Astrocyte (in vitro differentiated cells and primary cell): ENCODE measurements at regions not wholly inside any gene's neighbourhood (a gene's known extent, or its start where the extent isn't known, plus 50 kb on each side); places are given as distances from the start of the nearest gene placed in this dataset.

ENCODE experiments used
- DNase-seq: peaks from one replicate; pipeline ENCODE4 v3.0.0-alpha.2; 2010; ENCODE audit warnings: low read depth
- FAIRE-seq: peaks from 2 replicates; lab custom pipeline; 2011; peaks lifted over from hg19 to GRCh38; lab: Jason Lieb, UNC
- H2AFZ ChIP-seq: 2 replicates; pipeline ENCODE4 v1.6.0; 2012; ENCODE audit warnings: low read depth, low read length, inconsistent platforms
- H3K27ac ChIP-seq: 2 replicates; pipeline ENCODE4 v1.5.1; 2011; ENCODE audit warnings: low read depth, low read length, inconsistent platforms
- H3K27me3 ChIP-seq: 2 replicates; pipeline ENCODE4 v1.6.0; 2011; ENCODE audit warnings: low read length, inconsistent platforms; ENCODE audit not compliant: insufficient read depth
- H3K36me3 ChIP-seq: 2 replicates; pipeline ENCODE4 v1.5.1; 2011; ENCODE audit warnings: low read length, inconsistent platforms; ENCODE audit not compliant: insufficient read depth
- H3K4me1 ChIP-seq: 2 replicates; pipeline ENCODE4 v1.5.1; 2011; ENCODE audit warnings: low read length, inconsistent platforms; ENCODE audit not compliant: insufficient read depth
- H3K4me2 ChIP-seq: 2 replicates; pipeline ENCODE4 v1.6.0; 2012; ENCODE audit warnings: low read length, inconsistent platforms
- H3K4me3 ChIP-seq: 2 replicates; pipeline ENCODE4 v1.5.1; 2011; ENCODE audit warnings: low read depth, mild to moderate bottlenecking, low read length, inconsistent platforms; ENCODE audit not compliant: insufficient read depth
- H3K79me2 ChIP-seq: 2 replicates; pipeline ENCODE4 v1.6.0; 2012; ENCODE audit warnings: mild to moderate bottlenecking, low read length, inconsistent platforms; ENCODE audit not compliant: insufficient read depth
- H3K9ac ChIP-seq: 2 replicates; pipeline ENCODE4 v1.6.0; 2012; ENCODE audit warnings: mild to moderate bottlenecking, low read length, inconsistent platforms
- H3K9me3 ChIP-seq: 2 replicates; pipeline ENCODE4 v1.5.1; 2012; ENCODE audit warnings: low read depth, mild to moderate bottlenecking, low read length, inconsistent platforms; ENCODE audit not compliant: insufficient read depth
- H4K20me1 ChIP-seq: 2 replicates; pipeline ENCODE4 v1.6.0; 2012; ENCODE audit warnings: low read length, inconsistent platforms; ENCODE audit not compliant: insufficient read depth
- H3K27ac Mint-ChIP-seq: one replicate; pipeline ENCODE4 v1.8.0; 2021; ENCODE audit warnings: mild to moderate bottlenecking, mixed read lengths; ENCODE audit not compliant: unreplicated experiment
- H3K27me3 Mint-ChIP-seq: one replicate; pipeline ENCODE4 v1.8.0; 2021; ENCODE audit warnings: low read depth, mixed read lengths; ENCODE audit not compliant: unreplicated experiment
- H3K36me3 Mint-ChIP-seq: one replicate; pipeline ENCODE4 v1.8.0; 2021; ENCODE audit warnings: low read depth, mixed read lengths; ENCODE audit not compliant: unreplicated experiment
- H3K4me1 Mint-ChIP-seq: one replicate; pipeline ENCODE4 v1.8.0; 2021; ENCODE audit warnings: low read depth, mixed read lengths; ENCODE audit not compliant: unreplicated experiment
- H3K4me3 Mint-ChIP-seq: one replicate; pipeline ENCODE4 v1.8.0; 2021; ENCODE audit warnings: mild to moderate bottlenecking, moderate library complexity, mixed read lengths; ENCODE audit not compliant: unreplicated experiment
- H3K9me3 Mint-ChIP-seq: one replicate; pipeline ENCODE4 v1.8.0; 2021; ENCODE audit warnings: mild to moderate bottlenecking, mixed read lengths; ENCODE audit not compliant: unreplicated experiment
- CTCF ChIP-seq: IDR thresholded peaks from 2 replicates; pipeline ENCODE4 v1.5.1; 2011; ENCODE audit warnings: low read depth, mild to moderate bottlenecking, inconsistent platforms, low read length, moderate library complexity; ENCODE audit not compliant: insufficient read depth
- EZH2 ChIP-seq: IDR thresholded peaks from 2 replicates; pipeline ENCODE4 v1.6.1; 2012; ENCODE audit warnings: mild to moderate bottlenecking, low read length, inconsistent platforms; ENCODE audit not compliant: insufficient read depth

- H3K9me3 Mint-ChIP-seq: no peaks in the 10 kb centered on the region
- no peaks in the 10 kb centered on the region for H3K36me3 Mint-ChIP-seq
- no peak overlapping the region for H3K4me2 ChIP-seq
- H3K79me2 ChIP-seq: no peaks in the 10 kb centered on the region
- H3K27me3 Mint-ChIP-seq: no peaks in the 10 kb centered on the region
- H3K27ac ChIP-seq: no peak overlapping the region
- no peak for FAIRE-seq
- H3K9ac ChIP-seq: no peak overlapping the region
- no peaks in the 10 kb centered on the region for H4K20me1 ChIP-seq
- DNase-seq: no peak
- no peak overlapping the region for H2AFZ ChIP-seq
- H3K4me1 Mint-ChIP-seq: no peaks in the 10 kb centered on the region
- H3K9me3 ChIP-seq: no peaks in the 10 kb centered on the region
- TF ChIP-seq EZH2: no peak
- TF ChIP-seq CTCF: no peak
- H3K36me3 ChIP-seq: no peaks in the 10 kb centered on the region
- H3K4me1 ChIP-seq: no peaks in the 10 kb centered on the region
- H3K4me3 ChIP-seq: no peak overlapping the region
- no peak overlapping the region for H3K4me3 Mint-ChIP-seq
- no peak overlapping the region for H3K27ac Mint-ChIP-seq
- peaks cover 4% of the 10 kb centered on the region for H3K27me3 ChIP-seq
These were observed 62.1 kb upstream of the CNKSR3 start for GRCh38 chr6:154572556-154572955.

- peaks cover 4% of the 10 kb centered on the region for H3K27me3 ChIP-seq
- no peaks in the 10 kb centered on the region for H3K9me3 ChIP-seq
- no peaks in the 10 kb centered on the region for H3K27me3 Mint-ChIP-seq
- no peaks in the 10 kb centered on the region for H3K9me3 Mint-ChIP-seq
- H3K4me2 ChIP-seq: no peak overlapping the region
- H3K4me3 ChIP-seq: no peak overlapping the region
- no peaks in the 10 kb centered on the region for H3K79me2 ChIP-seq
- no peak overlapping the region for H3K9ac ChIP-seq
- no peaks in the 10 kb centered on the region for H3K36me3 Mint-ChIP-seq
- H3K4me1 Mint-ChIP-seq: no peaks in the 10 kb centered on the region
- FAIRE-seq (no peak), DNase-seq (no peak)
- no peaks in the 10 kb centered on the region for H3K4me1 ChIP-seq
- no peak overlapping the region for H3K27ac Mint-ChIP-seq
- no peak overlapping the region for H2AFZ ChIP-seq
- H4K20me1 ChIP-seq: no peaks in the 10 kb centered on the region
- H3K36me3 ChIP-seq: no peaks in the 10 kb centered on the region
- no peak overlapping the region for H3K4me3 Mint-ChIP-seq
- no peak for TF ChIP-seq CTCF
- TF ChIP-seq EZH2: no peak
- H3K27ac ChIP-seq: no peak overlapping the region
These were observed 67.6 kb upstream of the CNKSR3 start for GRCh38 chr6:154578004-154578559.

- Mint-ChIP-seq H3K36me3 (no peaks in the 10 kb centered on the region), H3K27me3 (no peaks in the 10 kb centered on the region), H3K27ac (no peak overlapping the region), H3K9me3 (no peaks in the 10 kb centered on the region), H3K4me3 (no peak overlapping the region), H3K4me1 (no peaks in the 10 kb centered on the region)
- Histone ChIP-seq H2AFZ (no peak overlapping the region), H4K20me1 (no peaks in the 10 kb centered on the region), H3K4me2 (no peak overlapping the region), H3K9me3 (no peaks in the 10 kb centered on the region), H3K27ac (no peak overlapping the region), H3K4me3 (no peak overlapping the region), H3K9ac (no peak overlapping the region), H3K27me3 (no peaks in the 10 kb centered on the region), H3K79me2 (no peaks in the 10 kb centered on the region), H3K36me3 (no peaks in the 10 kb centered on the region), H3K4me1 (no peaks in the 10 kb centered on the region)
- DNase-seq (no peak), FAIRE-seq (no peak)
- TF ChIP-seq EZH2: no peak
- TF ChIP-seq CTCF: no peak
These were observed 68.6 kb upstream of the CNKSR3 start for GRCh38 chr6:154579046-154579445.
